Stimulated activated effector memory CD8-positive, alpha-beta T cell treated with anti-CD3 and anti-CD28 coated beads, Interleukin-12 subunit alpha, Interleukin-12 subunit beta, amount 100 ng/mL, for 72 hours (primary cell): ENCODE measurements at regions not wholly inside any gene's neighbourhood (a gene's known extent, or its start where the extent isn't known, plus 50 kb on each side); places are given as distances from the start of the nearest gene placed in this dataset.

Source experiments
- ATAC-seq: fragments of 150-1000 bp; cut with Tn5 transposase; 2 replicates; pipeline ENCODE4 v1.10.0; 2021
- DNase-seq, 2 donors: peaks; one replicate each; pipeline ENCODE4 v3.0.0; 2021 to 2022; ENCODE audit warnings: low spot score in 2 of 2
- H3K27ac Mint-ChIP-seq: one replicate; pipeline ENCODE4 v1.8.0; 2022; ENCODE audit warnings: mild to moderate bottlenecking, mixed read lengths
- H3K36me3 Mint-ChIP-seq: one replicate; pipeline ENCODE4 v1.8.0; 2022; ENCODE audit warnings: mild to moderate bottlenecking, mixed read lengths
- H3K4me1 Mint-ChIP-seq: one replicate; pipeline ENCODE4 v1.8.0; 2022; ENCODE audit warnings: mixed read lengths
- H3K4me3 Mint-ChIP-seq: one replicate; pipeline ENCODE4 v1.8.0; 2022; ENCODE audit warnings: mild to moderate bottlenecking, mixed read lengths
- H3K9me3 Mint-ChIP-seq: one replicate; pipeline ENCODE4 v1.8.0; 2022; ENCODE audit warnings: mixed read lengths

- Mint-ChIP-seq H3K36me3 (no peaks in the 10 kb centered on the region), H3K9me3 (no peaks in the 10 kb centered on the region), H3K27ac (no peak overlapping the region), H3K4me3 (no peak overlapping the region), H3K4me1 (peaks cover 8% of the 10 kb centered on the region)
- DNase-seq, result no peak
- ATAC-seq, result no peak
Measured at GRCh38 chr13:44236801-44237207, 136.8 kb upstream of the SERP2 start.

GRCh38 chr13:44237276-44237767 is 136.3 kb upstream of the SERP2 start:
- peaks cover 8% of the 10 kb centered on the region for H3K4me1 Mint-ChIP-seq
- H3K27ac Mint-ChIP-seq, result no peak overlapping the region
- H3K4me3 Mint-ChIP-seq, result no peak overlapping the region
- no peaks in the 10 kb centered on the region for H3K9me3 Mint-ChIP-seq
- ATAC-seq (peak; percentile 92), DNase-seq (peak in 1 of 2 donors; percentile 57)
- H3K36me3 Mint-ChIP-seq, result no peaks in the 10 kb centered on the region

GRCh38 chr13:44237881-44238421 is 135.7 kb upstream of the SERP2 start:
- H3K36me3 Mint-ChIP-seq, result no peaks in the 10 kb centered on the region
- no peak for DNase-seq
- H3K9me3 Mint-ChIP-seq, result no peaks in the 10 kb centered on the region
- no peak for ATAC-seq
- peaks cover 8% of the 10 kb centered on the region for H3K4me1 Mint-ChIP-seq
- no peak overlapping the region for H3K27ac Mint-ChIP-seq
- no peak overlapping the region for H3K4me3 Mint-ChIP-seq

GRCh38 chr13:44240611-44241145 is 132.9 kb upstream of the SERP2 start:
- no peak overlapping the region for H3K27ac Mint-ChIP-seq
- ATAC-seq (no peak), DNase-seq (no peak)
- no peaks in the 10 kb centered on the region for H3K36me3 Mint-ChIP-seq
- H3K4me1 Mint-ChIP-seq, result peaks cover 8% of the 10 kb centered on the region
- H3K4me3 Mint-ChIP-seq, result no peak overlapping the region
- no peaks in the 10 kb centered on the region for H3K9me3 Mint-ChIP-seq

GRCh38 chr13:44241638-44242037 is 132.0 kb upstream of the SERP2 start:
- Mint-ChIP-seq H3K27ac (no peak overlapping the region), H3K36me3 (no peaks in the 10 kb centered on the region), H3K9me3 (no peaks in the 10 kb centered on the region), H3K4me1 (peaks cover 8% of the 10 kb centered on the region), H3K4me3 (no peak overlapping the region)
- ATAC-seq (no peak), DNase-seq (no peak)

GRCh38 chr13:44242766-44243165 is 130.9 kb upstream of the SERP2 start:
- H3K4me1 Mint-ChIP-seq, result peaks cover 2% of the 10 kb centered on the region
- peak; percentile 26 for ATAC-seq
- no peak overlapping the region for H3K4me3 Mint-ChIP-seq
- DNase-seq, result no peak
- no peaks in the 10 kb centered on the region for H3K36me3 Mint-ChIP-seq
- H3K9me3 Mint-ChIP-seq, result no peaks in the 10 kb centered on the region
- no peak overlapping the region for H3K27ac Mint-ChIP-seq

- H3K36me3 Mint-ChIP-seq, result no peaks in the 10 kb centered on the region
- peak; percentile 58 for ATAC-seq
- H3K9me3 Mint-ChIP-seq, result no peaks in the 10 kb centered on the region
- no peak for DNase-seq
- H3K4me3 Mint-ChIP-seq, result no peak overlapping the region
- no peaks in the 10 kb centered on the region for H3K4me1 Mint-ChIP-seq
- H3K27ac Mint-ChIP-seq, result no peak overlapping the region
Measured at GRCh38 chr13:44243198-44243857, 130.3 kb upstream of the SERP2 start.

GRCh38 chr13:44244288-44244687 is 129.3 kb upstream of the SERP2 start:
- Mint-ChIP-seq H3K9me3 (no peaks in the 10 kb centered on the region), H3K36me3 (no peaks in the 10 kb centered on the region), H3K4me3 (no peak overlapping the region), H3K27ac (no peak overlapping the region), H3K4me1 (no peaks in the 10 kb centered on the region)
- ATAC-seq (no peak), DNase-seq (no peak)

- Mint-ChIP-seq H3K27ac (no peak overlapping the region), H3K36me3 (no peaks in the 10 kb centered on the region), H3K9me3 (no peaks in the 10 kb centered on the region), H3K4me1 (no peaks in the 10 kb centered on the region), H3K4me3 (no peak overlapping the region)
- DNase-seq (no peak), ATAC-seq (no peak)
Measured at GRCh38 chr13:44249431-44249836, 124.2 kb upstream of the SERP2 start.

GRCh38 chr13:44252938-44253337 is 120.7 kb upstream of the SERP2 start:
- no peak for DNase-seq

GRCh38 chr13:44255771-44256364 is 117.8 kb upstream of the SERP2 start:
- no peaks in the 10 kb centered on the region for H3K9me3 Mint-ChIP-seq
- H3K36me3 Mint-ChIP-seq, result no peaks in the 10 kb centered on the region
- no peak overlapping the region for H3K4me3 Mint-ChIP-seq
- no peak for DNase-seq
- H3K27ac Mint-ChIP-seq, result no peak overlapping the region
- no peak for ATAC-seq
- H3K4me1 Mint-ChIP-seq, result peaks cover 19% of the 10 kb centered on the region

More at GRCh38 chr13:44252938-44253337, 120.7 kb upstream of the SERP2 start:
- H3K4me1 Mint-ChIP-seq, result no peaks in the 10 kb centered on the region
- H3K9me3 Mint-ChIP-seq, result no peaks in the 10 kb centered on the region
- no peak overlapping the region for H3K27ac Mint-ChIP-seq
- H3K36me3 Mint-ChIP-seq, result no peaks in the 10 kb centered on the region
- H3K4me3 Mint-ChIP-seq, result no peak overlapping the region
- no peak for ATAC-seq

GRCh38 chr13:44257796-44258195 is 115.8 kb upstream of the SERP2 start:
- Mint-ChIP-seq H3K4me3 (no peak overlapping the region), H3K27ac (no peak overlapping the region), H3K4me1 (peaks cover 19% of the 10 kb centered on the region), H3K9me3 (no peaks in the 10 kb centered on the region), H3K36me3 (no peaks in the 10 kb centered on the region)
- ATAC-seq (no peak), DNase-seq (no peak)

- ATAC-seq (peak; percentile 92), DNase-seq (peak; percentile 26 to 76)
- Mint-ChIP-seq H3K36me3 (no peaks in the 10 kb centered on the region), H3K27ac (peak overlapping the region; percentile 84), H3K9me3 (no peaks in the 10 kb centered on the region), H3K4me1 (peaks cover 19% of the 10 kb centered on the region), H3K4me3 (peak overlapping the region; percentile 69)
Measured at GRCh38 chr13:44259045-44260027, 114.3 kb upstream of the SERP2 start.

- Mint-ChIP-seq H3K4me3 (no peak overlapping the region), H3K4me1 (peaks cover 19% of the 10 kb centered on the region), H3K36me3 (no peaks in the 10 kb centered on the region), H3K27ac (no peak overlapping the region), H3K9me3 (no peaks in the 10 kb centered on the region)
- ATAC-seq (no peak), DNase-seq (no peak)
Measured at GRCh38 chr13:44260336-44260735, 113.3 kb upstream of the SERP2 start.
